OCI-LY3 (cell line): ENCODE measurements at regions not wholly inside any gene's neighbourhood (a gene's known extent, or its start where the extent isn't known, plus 50 kb on each side); places are given as distances from the start of the nearest gene placed in this dataset.

Experiments used
- H2AFZ ChIP-seq: fragments of 200-600, 300-600 bp; shearing (Covaris generic); 2 replicates; pipeline ENCODE4 v1.6.0; 2014; ENCODE audit warnings: antibody characterized with exemption, low read depth, low read length
- H3K27ac ChIP-seq: fragments of 200-600, 300-600 bp; sonication (generic); 2 replicates; pipeline ENCODE4 v1.5.1; 2014; ENCODE audit warnings: mild to moderate bottlenecking, low read length, moderate library complexity, mixed read lengths
- H3K27me3 ChIP-seq: fragments of 200-600, 300-600 bp; sonication (generic); 2 replicates; pipeline ENCODE4 v1.6.1; 2014; ENCODE audit warnings: low read depth, low read length, mixed read lengths
- H3K36me3 ChIP-seq: fragments of 200-600, 300-600 bp; sonication (generic); replicated peaks from 2 replicates; pipeline ENCODE3; 2014; ENCODE audit warnings: low read depth, low read length, mixed read lengths
- H3K4me1 ChIP-seq: fragments of 300-600, 200-600 bp; sonication (generic); 2 replicates; pipeline ENCODE4 v1.6.1; 2014; ENCODE audit warnings: low read length, mixed read lengths
- H3K4me2 ChIP-seq: fragments of 200-600, 300-600 bp; sonication (generic); 2 replicates; pipeline ENCODE4 v1.6.1; 2014; ENCODE audit warnings: low read length, mixed read lengths
- H3K4me3 ChIP-seq: fragments of 300-600, 200-600 bp; sonication (generic); 2 replicates; pipeline ENCODE4 v1.5.1; 2014; ENCODE audit warnings: antibody characterized with exemption, mild to moderate bottlenecking, low read length, moderate library complexity
- H3K79me2 ChIP-seq: fragments of 300-600, 200-600 bp; shearing (Covaris generic); 2 replicates; pipeline ENCODE4 v1.6.1; 2014; ENCODE audit warnings: mild to moderate bottlenecking, low read length, mixed read lengths
- H3K9ac ChIP-seq: fragments of 300-600, 200-600 bp; shearing (Covaris generic); 2 replicates; pipeline ENCODE4 v1.6.0; 2014; ENCODE audit warnings: mild to moderate bottlenecking, low read length, moderate library complexity
- H3K9me3 ChIP-seq: fragments of 200-600, 300-600 bp; shearing (Covaris generic); 2 replicates; pipeline ENCODE4 v1.6.1; 2014; ENCODE audit warnings: low read length, mixed read lengths; ENCODE audit not compliant: insufficient read depth
- H4K20me1 ChIP-seq: fragments of 200-600, 300-600 bp; sonication (generic); 2 replicates; pipeline ENCODE4 v1.6.1; 2016; ENCODE audit warnings: low read length, mixed read lengths; ENCODE audit not compliant: insufficient read depth
- CTCF ChIP-seq: fragments of 200-600, 300-600 bp; sonication (generic); IDR thresholded peaks from 2 replicates; pipeline ENCODE4 v1.5.1; 2014; ENCODE audit warnings: antibody characterized with exemption, low read length, low read depth
- EZH2phosphoT487 ChIP-seq: fragments of 200-600 bp; shearing (Covaris generic); IDR thresholded peaks from 2 replicates; pipeline ENCODE4 v1.6.1; 2018; ENCODE audit warnings: antibody characterized with exemption, mixed run types, low read depth

GRCh38 chr20:54343634-54344033 is 131.8 kb upstream of the DOK5 start:
- Histone ChIP-seq H3K9ac (no peak overlapping the region), H4K20me1 (no peaks in the 10 kb centered on the region), H3K79me2 (no peaks in the 10 kb centered on the region), H3K4me2 (no peak overlapping the region), H3K4me1 (peaks cover 36% of the 10 kb centered on the region), H3K36me3 (peaks cover 7% of the 10 kb centered on the region), H2AFZ (no peak overlapping the region), H3K9me3 (no peaks in the 10 kb centered on the region), H3K27me3 (no peaks in the 10 kb centered on the region), H3K4me3 (no peak overlapping the region), H3K27ac (no peak overlapping the region)
- TF ChIP-seq CTCF (no peak), EZH2phosphoT487 (no peak)

- H3K27ac ChIP-seq, result peak overlapping the region; percentile 66; the same call in 1 of the 2 replicates
- H3K27me3 ChIP-seq, result no peaks in the 10 kb centered on the region
- peaks cover 28% of the 10 kb centered on the region for H3K4me1 ChIP-seq
- peak overlapping the region; percentile 45; the same call in 1 of the 2 replicates for H3K4me3 ChIP-seq
- H3K79me2 ChIP-seq, result no peaks in the 10 kb centered on the region
- H3K9ac ChIP-seq, result no peak overlapping the region
- H3K4me2 ChIP-seq, result peak overlapping the region; percentile 71
- H3K36me3 ChIP-seq, result peaks cover 5% of the 10 kb centered on the region
- no peaks in the 10 kb centered on the region for H4K20me1 ChIP-seq
- no peak overlapping the region for H2AFZ ChIP-seq
- TF ChIP-seq EZH2phosphoT487 (no peak), CTCF (no peak)
- no peaks in the 10 kb centered on the region for H3K9me3 ChIP-seq
Measured at GRCh38 chr20:54344832-54345231, 130.6 kb upstream of the DOK5 start.

GRCh38 chr20:54345301-54345724 is 130.1 kb upstream of the DOK5 start:
- Histone ChIP-seq H3K27me3 (no peaks in the 10 kb centered on the region), H3K4me3 (peak overlapping the region; percentile 45), H3K4me2 (peak overlapping the region; percentile 71), H4K20me1 (no peaks in the 10 kb centered on the region), H3K4me1 (peaks cover 33% of the 10 kb centered on the region), H2AFZ (no peak overlapping the region), H3K79me2 (no peaks in the 10 kb centered on the region), H3K36me3 (peaks cover 5% of the 10 kb centered on the region), H3K27ac (peak overlapping the region; percentile 66), H3K9ac (peak overlapping the region; percentile 15; the same call in 1 of the 2 replicates), H3K9me3 (no peaks in the 10 kb centered on the region)
- TF ChIP-seq EZH2phosphoT487 (no peak), CTCF (no peak)

GRCh38 chr20:54345821-54346220 is 129.6 kb upstream of the DOK5 start:
- peak overlapping the region; percentile 15; the same call in 1 of the 2 replicates for H3K9ac ChIP-seq
- peak overlapping the region; percentile 66 for H3K27ac ChIP-seq
- peaks cover 5% of the 10 kb centered on the region for H3K36me3 ChIP-seq
- H3K27me3 ChIP-seq, result no peaks in the 10 kb centered on the region
- no peaks in the 10 kb centered on the region for H3K79me2 ChIP-seq
- H3K9me3 ChIP-seq, result no peaks in the 10 kb centered on the region
- TF ChIP-seq CTCF (no peak), EZH2phosphoT487 (no peak)
- peak overlapping the region; percentile 71 for H3K4me2 ChIP-seq
- no peaks in the 10 kb centered on the region for H4K20me1 ChIP-seq
- H2AFZ ChIP-seq, result 0 out of 2 replicates have a peak overlapping the region, but pooled peaks have one; percentile 1
- peak overlapping the region; percentile 45 for H3K4me3 ChIP-seq
- H3K4me1 ChIP-seq, result peaks cover 37% of the 10 kb centered on the region
